Omental fat pad (tissue), 3 donors: ENCODE measurements at regions not wholly inside any gene's neighbourhood (a gene's known extent, or its start where the extent isn't known, plus 50 kb on each side); places are given as distances from the start of the nearest gene placed in this dataset.

Experiments
- ATAC-seq: fragments of 150-250 bp; one replicate; pipeline ENCODE4 v1.9.1; 2016; ENCODE audit warnings: mild to moderate bottlenecking, moderate library complexity; ENCODE audit not compliant: low FRiP score
- DNase-seq: peaks from one replicate; pipeline ENCODE4 v3.0.0-alpha.2; 2019; ENCODE audit warnings: low spot score
- TF ChIP-seq, protein P1 (sequence below), 3 donors: fragments of 450-650 bp; IDR thresholded peaks; one replicate each; pipeline ENCODE4 v1.5.1; 2016 to 2017; ENCODE audit warnings: antibody characterized with exemption in 3 of 3, mild to moderate bottlenecking in 3 of 3, moderate library complexity in 2 of 3

DNA sequence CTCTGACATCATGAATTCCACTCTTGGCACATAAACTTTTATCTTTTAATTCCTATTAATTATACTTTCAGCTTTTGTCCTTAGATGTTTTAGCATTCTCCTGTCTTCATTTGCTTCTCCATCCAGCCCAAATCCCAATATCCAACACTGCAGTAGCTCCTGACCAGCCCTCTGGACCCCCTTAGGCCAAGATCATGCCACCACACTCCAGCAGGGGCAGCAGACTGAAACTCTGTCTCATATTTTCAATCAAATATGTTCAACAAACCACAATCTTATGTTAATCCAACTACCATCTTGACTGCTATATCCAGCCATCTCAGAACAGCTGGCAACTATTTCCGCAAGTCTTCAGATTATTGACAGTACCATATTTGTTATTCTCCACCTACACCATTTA is 315.8 kb upstream of the ROBO2 start:
- TF ChIP-seq, protein P1, sequence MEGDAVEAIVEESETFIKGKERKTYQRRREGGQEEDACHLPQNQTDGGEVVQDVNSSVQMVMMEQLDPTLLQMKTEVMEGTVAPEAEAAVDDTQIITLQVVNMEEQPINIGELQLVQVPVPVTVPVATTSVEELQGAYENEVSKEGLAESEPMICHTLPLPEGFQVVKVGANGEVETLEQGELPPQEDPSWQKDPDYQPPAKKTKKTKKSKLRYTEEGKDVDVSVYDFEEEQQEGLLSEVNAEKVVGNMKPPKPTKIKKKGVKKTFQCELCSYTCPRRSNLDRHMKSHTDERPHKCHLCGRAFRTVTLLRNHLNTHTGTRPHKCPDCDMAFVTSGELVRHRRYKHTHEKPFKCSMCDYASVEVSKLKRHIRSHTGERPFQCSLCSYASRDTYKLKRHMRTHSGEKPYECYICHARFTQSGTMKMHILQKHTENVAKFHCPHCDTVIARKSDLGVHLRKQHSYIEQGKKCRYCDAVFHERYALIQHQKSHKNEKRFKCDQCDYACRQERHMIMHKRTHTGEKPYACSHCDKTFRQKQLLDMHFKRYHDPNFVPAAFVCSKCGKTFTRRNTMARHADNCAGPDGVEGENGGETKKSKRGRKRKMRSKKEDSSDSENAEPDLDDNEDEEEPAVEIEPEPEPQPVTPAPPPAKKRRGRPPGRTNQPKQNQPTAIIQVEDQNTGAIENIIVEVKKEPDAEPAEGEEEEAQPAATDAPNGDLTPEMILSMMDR (IDR thresholded peaks at IDR 0.05) = no peak
- no peak for ATAC-seq

DNA sequence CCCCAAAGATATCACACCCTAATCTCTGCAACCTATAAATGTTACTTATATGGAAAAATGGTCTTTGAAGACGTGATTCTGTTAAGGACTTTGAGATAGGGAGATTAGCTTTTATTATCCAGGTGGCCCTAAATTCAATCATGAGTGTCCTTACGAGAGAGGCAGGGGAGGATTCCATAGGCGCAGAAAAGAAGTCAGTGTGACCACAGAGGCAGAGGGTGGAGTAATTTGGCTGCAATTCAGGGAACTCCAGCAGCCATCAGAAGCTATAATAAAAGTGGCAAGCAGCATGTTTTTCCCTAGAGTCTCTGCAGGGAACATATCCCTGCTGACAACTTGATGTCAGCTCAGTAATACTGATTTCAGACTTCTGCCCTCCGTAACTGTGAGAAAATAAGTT is 315.2 kb upstream of the ROBO2 start:
- ATAC-seq (no peak), DNase-seq (no peak)
- TF ChIP-seq, protein P1 (IDR thresholded peaks at IDR 0.05) = no peak

More for the DNA sequence above, 315.8 kb upstream of the ROBO2 start:
- DNase-seq = no peak

DNA sequence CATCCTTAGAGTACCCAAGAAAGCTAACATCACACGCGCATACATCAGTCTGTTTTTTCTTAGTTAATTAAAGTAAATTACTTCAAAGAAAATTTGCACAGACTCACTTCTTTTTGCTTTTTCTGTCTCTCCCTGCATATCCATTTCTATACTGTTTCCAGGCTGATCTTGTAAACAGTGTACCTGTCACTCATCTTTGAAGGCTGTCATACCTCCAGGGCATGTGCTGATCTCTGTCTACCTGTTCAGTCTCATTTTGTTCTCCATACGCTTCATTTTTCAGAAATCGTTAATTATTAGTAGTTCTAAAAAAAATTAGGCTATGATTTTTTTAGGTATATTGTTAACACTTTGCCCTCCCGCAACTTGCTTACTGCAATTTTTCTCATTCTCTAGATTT is 313.9 kb upstream of the ROBO2 start:
- no peak for DNase-seq
- ATAC-seq = no peak
- TF ChIP-seq, protein P1 (IDR thresholded peaks at IDR 0.05) = no peak

DNA sequence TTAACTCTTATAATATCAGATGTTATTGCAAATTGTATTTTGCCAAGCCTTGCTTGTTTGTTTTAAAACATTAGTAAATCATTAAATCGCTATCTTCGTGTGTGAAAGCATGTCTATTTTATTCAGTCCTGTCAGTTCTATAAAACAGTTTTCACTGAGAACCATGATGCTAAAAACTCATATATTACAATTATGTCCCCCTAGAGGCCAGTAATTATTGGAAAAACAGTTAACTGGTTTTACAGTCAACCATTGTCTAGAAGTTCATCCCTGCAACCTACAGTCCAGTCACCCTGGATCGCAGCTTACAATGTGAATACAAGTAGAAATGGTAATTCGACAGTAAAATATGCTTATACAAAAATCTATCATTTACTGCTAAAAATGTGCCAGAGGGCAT is 311.5 kb upstream of the ROBO2 start:
- ATAC-seq (no peak), DNase-seq (no peak)
- TF ChIP-seq, protein P1 (IDR thresholded peaks at IDR 0.05) = no peak

DNA sequence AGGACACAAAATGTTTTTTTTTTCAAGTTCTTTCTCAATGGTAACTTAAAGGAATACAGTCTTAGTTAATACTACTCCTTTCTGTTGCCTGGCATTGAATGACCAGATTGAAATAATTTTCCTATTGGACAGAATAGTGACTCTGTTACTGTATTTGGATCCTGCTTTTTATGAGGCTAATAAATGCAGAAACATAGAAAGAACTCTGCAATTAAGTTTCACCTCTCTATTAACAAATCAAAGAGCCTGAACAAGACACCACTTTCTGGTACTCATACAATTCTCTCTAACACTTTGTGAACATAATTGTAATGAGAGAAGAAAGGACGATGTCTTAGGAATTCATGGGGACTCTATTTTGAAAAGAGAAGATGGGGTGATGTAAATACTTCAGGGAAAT is 308.4 kb upstream of the ROBO2 start:
- DNase-seq (no peak), ATAC-seq (no peak)
- TF ChIP-seq, protein P1 (IDR thresholded peaks at IDR 0.05) = no peak

DNA sequence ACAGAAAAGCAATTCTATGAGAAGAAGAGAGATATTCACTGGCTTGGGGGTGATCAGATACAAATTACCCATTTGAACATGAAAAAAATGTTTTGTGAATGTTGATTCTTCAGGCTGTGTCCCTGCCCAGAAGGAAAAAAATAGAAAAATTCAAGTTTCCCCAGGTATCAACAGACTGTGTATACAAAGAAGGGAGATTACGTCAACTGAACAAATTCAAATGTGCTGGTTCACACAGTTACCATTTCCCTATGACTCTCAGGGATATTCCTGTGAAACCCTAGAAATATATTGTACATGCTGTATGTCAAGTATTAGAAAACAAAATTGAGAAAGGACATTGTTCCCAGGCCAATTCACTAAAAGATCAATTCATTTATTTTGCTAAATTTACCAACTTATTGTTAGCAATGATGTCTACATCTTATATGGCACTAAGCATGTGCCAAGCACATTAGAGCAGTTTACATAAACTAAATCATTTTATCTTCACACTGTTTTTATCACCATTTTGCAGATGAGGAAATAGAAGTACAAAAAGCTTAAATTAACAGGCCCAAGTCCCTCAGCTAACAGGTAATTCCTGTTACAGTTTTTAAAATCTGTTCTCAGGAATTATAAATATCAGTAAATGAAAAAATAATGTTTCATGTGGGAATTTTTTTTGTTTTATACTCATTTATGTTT is 306.7 kb upstream of the ROBO2 start:
- TF ChIP-seq, protein P1 (IDR thresholded peaks at IDR 0.05) = no peak
- no peak for ATAC-seq

DNA sequence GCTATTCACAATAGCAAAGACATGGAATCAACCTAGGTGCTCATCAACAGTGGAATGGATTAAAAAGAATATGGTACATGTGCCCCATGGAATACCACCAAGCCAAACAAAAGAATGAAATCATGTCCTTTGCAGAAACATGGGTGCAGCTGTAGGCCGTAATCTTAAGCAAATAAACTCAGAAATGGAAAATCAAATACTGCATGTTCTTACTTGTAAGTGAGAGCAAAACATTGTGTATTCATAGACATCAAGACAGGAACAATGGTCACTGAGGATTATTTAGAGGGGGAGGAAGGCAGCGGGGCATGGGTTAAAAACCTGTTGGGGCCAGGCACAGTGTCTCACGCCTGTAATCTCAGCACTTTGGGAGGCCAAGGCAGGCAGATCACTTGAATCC is 304.7 kb upstream of the ROBO2 start:
- TF ChIP-seq, protein P1 (IDR thresholded peaks at IDR 0.05) = no peak
- ATAC-seq (no peak), DNase-seq (no peak)

More for the DNA sequence above, 306.7 kb upstream of the ROBO2 start:
- DNase-seq = no peak
